ENCODE measurements at regions not wholly inside any gene's neighbourhood (a gene's known extent, or its start where the extent isn't known, plus 50 kb on each side); places are given as distances from the start of the nearest gene placed in this dataset.

DNA sequence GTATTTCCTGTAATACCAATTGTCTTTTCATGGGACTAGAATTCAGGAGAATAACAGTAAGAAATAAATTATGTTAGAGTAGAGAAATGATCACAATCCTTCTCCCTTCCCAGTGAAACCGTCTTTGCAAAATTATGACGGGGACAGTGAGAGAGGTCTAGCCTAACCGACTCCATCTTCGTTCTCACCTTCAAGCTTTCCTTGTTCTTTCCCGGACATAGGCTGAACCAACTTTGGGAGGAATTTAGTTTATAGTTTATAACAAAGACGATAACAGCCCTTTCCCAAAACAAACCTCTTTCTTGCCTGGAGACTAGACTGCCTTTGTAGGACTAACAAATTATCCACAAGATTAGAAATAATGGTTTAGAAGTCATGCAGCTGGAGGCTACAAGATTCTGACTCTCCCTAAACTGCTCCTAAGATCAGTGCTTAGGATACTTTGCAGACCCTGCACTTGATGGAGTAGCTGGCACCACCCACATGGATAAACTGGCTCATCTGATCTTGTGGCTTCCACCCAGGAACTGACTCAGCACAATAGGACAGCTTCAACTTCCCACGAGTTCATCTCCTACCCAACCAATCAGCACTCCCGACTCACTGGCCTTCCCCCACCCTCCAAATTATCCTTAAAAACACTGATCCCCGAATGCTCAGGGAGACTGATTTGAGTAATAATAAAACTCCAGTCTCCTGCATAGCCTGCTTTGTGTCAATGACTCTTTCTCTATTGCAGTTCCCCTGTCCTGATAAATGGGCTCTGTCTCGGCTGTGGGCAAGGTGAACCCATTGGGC, 521.2 kb upstream of the TBX3 start:
- DNase-seq: no peak

DNA sequence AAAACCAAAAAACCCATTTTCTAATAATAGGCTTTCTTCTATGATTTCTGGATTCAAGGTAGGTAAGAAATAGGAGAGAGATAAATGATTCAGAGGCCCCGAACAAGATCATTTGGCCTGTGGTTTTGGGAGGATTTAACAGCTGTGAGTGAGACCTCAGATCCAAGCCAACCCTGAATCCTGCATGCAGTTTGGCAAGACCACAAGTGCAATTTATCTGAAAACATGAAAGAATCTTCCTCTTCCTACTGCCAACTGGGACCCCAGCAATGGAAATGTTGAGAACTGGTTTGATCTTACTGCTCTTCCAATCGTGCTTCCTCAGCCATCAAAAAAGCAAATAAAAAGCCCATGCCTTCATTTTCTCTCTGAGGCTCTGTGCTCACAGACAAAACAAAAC, 519.7 kb upstream of the TBX3 start:
- no peak for DNase-seq

- DNase-seq: no peak
Measured at GRCh38 chr12:115201966-115202365, 518.0 kb upstream of the TBX3 start.

DNA sequence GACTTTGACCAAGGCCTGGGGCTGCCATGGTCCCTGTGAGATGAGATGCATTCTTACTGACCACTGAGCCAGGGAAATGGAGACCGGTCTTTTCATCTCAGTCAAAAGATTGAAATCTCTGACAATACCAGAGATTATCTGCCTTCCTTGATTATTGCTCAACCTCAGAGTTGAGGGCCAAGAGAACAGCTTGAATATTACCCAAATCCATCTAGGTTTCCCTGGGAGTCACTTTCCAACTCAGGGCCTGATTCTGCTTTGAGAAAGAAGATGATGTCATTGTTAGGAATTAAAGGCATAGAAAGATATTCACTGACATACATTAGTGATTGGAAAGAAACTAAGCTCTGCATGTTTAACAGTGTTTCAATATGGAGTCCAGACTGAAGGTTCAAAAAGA, 515.9 kb upstream of the TBX3 start:
- DNase-seq: no peak

DNA sequence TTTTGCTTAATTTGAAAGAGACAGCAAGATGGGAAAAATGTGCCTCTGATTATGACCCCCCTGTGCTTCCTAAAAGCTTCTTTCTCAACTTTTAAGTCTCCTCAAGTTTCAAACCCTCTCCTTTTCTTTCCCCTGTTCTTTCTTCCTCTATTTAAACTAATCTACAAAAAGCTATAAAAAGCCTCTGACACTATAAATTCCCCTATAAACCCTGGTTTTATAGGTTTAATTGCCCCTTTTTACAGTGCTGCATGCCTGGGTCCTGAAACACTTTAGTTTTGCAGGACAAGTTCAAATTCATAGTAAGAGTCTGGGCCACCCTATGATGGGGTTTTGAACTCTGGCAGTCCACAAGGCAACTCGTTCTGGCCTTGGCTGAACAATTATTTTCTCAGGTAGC, 510.9 kb upstream of the TBX3 start:
- DNase-seq: no peak

DNA sequence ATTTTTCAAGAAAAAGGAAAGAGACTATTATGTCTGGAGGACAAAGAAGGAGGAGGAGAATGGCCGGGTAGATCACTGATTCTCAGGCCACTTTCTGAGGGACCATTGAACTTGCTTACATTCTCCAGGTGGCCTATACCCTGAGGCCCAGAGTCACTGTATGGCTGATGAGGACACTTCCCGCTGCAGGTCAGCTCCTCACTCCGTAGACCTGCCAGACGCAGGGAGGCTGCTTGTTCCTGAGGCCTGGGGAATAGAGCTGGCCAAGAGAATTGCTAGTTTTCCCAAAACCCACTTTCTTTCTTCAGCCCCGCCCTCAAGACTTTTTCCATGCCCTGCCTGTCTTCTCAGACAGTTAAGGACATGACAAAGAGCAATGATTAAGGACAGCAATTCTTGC, 510.5 kb upstream of the TBX3 start:
- DNase-seq: no peak

DNA sequence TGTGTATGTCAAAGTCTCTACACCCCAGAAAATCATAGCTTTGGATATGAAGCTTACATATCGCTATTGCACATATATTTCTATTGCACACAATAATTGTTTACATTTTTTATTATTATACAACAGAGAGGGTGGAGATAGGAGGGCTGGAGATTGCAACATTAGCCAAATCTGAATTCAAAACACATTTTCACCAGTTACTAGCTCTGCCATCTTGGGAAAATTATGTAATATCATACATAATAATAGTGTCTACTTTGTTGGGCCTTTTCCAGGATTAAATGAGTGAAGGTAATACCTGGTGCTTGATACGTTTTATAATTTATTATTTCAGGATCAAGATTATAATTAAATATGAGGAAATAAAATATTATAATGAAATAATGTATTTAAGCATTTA, 507.4 kb upstream of the TBX3 start:
- no peak for DNase-seq

DNA sequence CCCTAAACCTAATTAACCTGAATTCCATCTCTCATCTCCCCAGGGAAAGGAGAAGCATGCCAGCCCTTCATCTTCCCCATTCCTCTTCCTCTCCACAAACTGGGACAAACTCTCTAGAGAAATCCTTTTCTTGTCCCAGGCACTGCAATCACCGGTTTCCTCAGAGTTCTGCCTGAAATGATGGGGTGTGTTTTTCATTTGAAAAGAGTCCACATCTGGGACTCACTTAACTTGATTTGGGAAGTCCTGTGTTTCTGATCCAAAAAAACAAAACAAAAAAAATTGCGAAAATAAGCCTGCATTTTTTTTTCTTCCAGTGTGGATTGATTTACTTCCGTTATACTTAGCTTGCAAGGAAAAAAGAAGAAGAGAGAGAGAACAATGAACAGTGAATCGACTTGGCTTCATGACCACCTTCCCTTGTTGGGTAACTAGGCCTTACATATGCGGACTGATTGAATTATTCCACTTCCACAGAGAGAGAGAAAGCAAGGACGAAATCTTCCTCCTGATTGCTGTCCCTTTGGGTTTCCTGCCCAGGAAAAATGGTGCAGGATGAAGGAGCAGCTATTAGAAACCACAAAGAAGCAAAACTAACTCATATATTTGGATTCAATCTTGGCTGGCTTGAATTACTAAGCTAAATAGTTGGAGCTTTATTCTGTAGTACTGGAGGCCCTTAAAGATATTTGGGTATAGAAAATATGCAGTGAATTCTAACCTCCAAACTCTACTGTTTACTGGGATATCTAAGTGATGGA, 506.2 kb upstream of the TBX3 start:
- DNase-seq: no peak

DNA sequence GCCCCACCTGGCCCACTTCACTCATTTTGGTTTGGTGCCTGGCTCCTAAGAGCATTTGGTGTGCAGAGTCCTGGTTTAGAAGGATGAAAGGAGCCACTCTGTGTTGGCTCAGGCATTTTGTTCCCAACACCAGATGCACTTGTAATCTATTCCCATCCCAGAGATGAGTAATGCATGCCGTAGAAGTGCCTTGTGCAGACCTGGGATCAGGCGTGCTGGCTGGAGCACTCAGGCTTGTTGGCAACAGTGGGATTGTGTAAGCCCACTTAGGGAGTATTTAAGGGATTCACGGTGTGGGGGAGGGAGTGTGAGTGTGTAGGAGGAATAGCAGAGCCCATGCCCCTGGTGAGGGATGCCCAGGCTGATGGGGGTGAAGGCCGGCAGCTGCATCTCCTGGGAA, 501.5 kb upstream of the TBX3 start:
- no peak for DNase-seq

DNA sequence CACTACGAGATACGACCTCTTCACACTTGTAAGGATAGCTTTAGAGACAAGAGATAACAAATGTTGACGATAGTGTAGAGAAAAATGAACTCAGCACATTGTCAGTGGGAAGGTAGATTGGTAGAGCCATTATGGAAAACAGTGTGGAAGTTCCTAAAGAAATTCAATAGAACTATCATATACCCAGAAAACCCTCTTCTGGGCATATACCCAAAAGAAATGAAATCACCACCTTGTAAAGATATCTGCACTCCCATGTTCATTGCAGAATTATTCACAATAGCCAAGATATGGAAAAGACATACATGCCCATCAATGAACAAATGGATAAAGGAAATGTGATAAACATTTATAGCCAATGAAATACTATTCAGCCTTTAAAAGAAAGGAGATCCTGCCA, 499.8 kb upstream of the TBX3 start:
- DNase-seq: no peak

DNA sequence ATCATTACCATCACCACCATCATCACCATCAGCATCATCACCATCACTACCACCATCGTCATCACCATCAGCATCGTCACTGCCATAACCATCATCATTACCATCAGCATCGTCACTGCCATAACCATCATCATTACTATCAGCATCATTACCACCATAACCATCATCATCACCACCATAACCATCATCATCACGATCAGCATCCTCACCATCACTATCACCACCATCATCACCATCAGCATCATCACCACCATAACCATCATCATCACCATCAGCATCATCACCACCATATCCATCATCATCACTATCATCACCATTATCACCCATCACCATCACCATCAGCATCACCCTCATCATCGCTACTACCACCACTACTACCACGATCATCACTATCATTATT, 493.9 kb upstream of the TBX3 start:
- DNase-seq: no peak

GRCh38 chr12:115176741-115177400, 492.9 kb upstream of the TBX3 start:
- DNase-seq: no peak

DNA sequence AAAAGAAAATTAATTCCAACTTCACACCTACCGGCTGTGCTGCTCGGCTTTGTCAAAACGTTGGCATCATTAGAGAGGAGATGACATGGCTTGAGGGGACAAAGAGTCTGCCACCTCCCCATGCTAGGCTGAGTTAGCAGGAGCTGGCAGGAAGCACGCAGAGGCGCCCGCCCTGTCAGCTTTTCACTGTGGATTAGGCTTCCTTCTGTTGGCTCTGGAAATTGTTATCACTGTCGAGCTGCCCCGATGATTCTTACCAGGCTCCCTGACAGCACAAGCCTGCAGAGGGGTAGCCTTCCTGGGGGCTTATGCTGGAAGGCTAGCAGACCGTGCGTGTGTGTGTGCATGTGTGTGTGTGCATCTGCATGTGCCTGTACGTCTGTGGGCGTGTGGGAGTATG, 490.9 kb upstream of the TBX3 start:
- DNase-seq: no peak

- no peak for DNase-seq
Measured at GRCh38 chr12:115172521-115172920, 488.5 kb upstream of the TBX3 start.

DNA sequence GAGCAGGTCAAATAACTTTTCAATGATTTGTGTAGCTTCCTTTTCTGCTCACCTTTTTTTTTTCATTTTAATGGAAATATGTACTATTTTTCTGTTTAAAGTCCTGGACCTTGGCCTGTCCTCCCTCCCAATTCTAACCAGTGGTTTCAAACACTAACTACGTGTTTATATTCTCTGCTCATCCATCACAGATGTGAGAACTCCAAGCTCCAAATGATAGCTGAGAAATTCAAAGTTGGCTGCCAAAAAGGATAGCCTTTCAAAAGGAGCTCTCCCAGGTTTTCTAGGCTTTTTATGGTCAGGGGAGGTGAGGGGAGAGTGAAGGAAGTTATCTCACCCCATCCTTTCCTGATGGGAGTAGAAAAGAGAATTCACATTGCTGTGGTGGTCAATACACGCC, 486.0 kb upstream of the TBX3 start:
- no peak for DNase-seq

GRCh38 chr12:115166698-115167315, 482.8 kb upstream of the TBX3 start:
- DNase-seq: no peak

- DNase-seq: no peak
Measured at GRCh38 chr12:115163710-115164109, 479.7 kb upstream of the TBX3 start.

DNA sequence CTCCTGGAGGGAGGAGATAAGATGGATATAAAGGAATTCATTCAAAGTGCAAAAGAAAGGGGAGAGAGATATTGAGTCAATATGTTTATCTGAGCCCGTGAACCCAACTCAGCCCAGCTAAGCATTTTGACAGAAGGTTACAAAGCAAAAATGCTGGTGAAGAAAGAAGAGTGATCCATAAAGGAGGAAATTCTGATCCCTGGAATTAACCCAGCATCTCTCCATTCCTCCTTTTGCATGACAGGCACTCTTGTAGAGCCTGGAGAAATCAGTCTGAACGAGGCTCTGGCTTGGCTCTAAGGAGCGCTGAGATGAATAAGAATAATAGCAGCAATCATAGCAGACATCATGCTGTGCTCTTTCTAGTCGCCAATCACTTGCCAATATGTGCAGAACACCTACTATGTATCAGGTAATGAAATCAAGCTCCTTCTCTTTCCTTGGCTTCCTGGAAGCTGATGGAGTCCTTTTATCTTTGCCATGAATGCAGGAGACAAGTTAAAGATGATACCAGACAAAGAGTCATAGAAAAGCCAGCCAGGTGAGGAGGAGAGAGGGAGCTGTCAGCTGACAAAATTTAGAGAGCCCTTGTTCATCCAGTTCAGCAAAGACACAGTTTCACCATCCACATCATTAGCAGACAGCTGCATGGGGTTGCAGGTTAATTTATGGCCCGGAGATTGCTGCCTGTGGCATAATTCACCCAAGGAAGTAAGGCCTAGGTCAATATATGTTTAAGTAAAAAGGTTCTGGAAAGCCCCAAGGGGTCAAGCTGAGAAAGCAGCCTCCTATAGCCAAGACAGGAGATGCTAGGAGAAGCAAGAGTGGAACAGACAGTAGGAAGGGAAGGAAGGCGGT, 476.5 kb upstream of the TBX3 start:
- DNase-seq: no peak

DNA sequence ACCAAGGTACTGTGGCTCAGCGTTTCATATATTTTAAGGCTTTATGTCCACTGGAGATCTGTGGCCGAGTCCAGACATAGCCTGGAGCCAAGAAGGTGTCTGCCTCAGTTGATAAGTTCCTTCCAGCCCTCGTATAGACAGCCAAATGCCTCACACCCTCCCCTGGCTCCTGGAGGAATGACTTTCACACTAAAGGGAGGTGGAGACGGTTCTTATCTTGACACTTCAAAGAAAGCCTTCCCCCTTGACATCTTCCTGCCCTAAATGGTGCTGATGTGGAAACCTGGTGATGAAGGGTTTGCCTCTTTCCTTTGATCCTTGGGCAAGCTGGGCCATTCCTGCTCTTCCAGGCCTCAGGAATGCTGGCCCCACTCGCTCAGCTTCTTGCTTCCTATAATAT, 474.8 kb upstream of the TBX3 start:
- DNase-seq: no peak

DNA sequence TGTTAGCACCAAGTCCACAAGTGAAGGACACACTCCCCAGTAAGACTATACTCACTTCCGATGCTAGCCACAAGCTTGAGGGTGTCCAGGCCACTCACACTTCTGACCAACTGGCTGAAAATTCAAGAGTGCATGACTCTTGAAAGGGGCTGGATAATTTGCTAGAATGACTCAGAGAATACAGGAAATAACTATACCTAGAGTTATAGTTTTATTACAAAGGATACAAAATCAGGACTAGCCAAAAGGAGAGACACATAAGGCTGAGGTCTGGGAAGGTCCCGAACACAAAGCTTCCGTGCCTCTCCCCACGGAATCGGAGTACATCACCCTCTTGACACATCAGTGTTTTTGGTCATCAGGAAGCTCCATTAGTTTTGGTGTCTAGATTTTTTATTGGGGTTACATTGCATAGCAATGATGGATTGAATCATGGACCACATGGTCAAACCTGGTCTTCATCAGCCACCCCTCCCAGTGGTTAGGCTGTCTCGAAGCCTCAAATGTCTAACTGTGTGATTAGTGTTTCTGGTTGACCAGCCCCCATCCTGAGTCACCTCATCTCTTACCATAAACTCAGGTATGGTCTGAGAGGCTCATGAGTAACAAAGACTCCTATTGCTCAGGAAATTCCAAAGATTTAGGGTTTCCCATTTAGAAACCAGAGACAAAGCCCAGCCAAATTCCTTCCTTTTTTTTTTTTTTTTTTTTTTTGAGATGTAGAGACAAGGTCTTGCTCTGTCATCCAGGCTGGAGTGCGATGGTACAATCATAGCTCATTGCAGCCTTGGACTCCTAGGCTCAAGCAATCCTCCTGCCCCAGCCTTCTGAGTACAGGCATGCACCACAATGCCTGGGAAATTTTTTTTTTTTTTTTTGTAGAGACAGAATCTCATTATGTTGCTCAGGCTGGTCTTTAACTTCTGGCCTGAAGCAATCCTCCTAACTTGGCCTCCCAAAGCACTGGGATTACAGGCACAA, 472.0 kb upstream of the TBX3 start:
- no peak for DNase-seq

DNA sequence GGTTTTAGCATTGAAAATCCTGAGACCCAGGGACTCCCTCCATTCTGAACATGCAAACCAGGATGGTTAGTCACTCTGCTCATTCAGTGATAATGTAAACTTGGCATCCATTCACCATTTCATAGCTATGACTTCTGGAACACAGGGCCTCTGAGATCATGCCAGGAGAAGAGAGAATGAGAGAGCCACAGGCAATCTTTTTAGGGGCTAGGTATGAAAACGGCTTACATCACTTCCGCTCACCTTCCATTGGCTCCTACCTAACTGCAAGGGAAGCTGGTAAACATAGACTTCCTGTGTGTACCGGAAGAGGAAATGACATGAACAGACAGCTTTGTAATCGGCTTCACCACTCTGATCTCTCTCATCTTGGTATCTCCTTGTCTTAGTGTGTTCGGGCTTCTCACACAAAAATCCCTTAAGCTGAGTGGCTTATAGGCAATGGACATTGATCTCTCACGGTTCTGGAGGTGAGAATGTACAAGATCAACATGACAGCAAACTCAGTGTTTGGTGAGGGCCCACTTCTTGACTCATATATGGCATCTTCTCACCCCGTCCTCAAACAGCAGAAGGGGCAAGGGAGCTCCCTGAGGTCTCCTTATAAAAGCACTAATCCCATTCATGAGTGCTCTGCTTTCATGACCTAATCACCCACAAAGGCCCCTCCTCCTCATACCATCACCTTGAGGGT, 465.9 kb upstream of the TBX3 start:
- no peak for DNase-seq
